Endothelial cell of umbilical vein (primary cell): ENCODE measurements at regions not wholly inside any gene's neighbourhood (a gene's known extent, or its start where the extent isn't known, plus 50 kb on each side); places are given as distances from the start of the nearest gene placed in this dataset.

Experiments used
- BruUV-seq: library from RNA; stranded (reverse); fragments of 400-500 nt; replicated peaks from 2 replicates; lab custom pipeline; 2021; lab: Mats Ljungman, UMichigan
- CTCF ChIA-PET: fragments of 300-600, 350-600 bp; sonication (Branson Sonifier 250); formaldehyde crosslinking; loops from one replicate; lab custom pipeline; 2021; ENCODE audit warnings: antibody characterized with exemption, inconsistent platforms; lab: Charles Lee
- POLR2A ChIA-PET: fragments of 300-600, 350-600 bp; sonication (Branson Sonifier 250); formaldehyde crosslinking; loops from one replicate; lab custom pipeline; 2021; ENCODE audit warnings: antibody characterized with exemption, inconsistent platforms; lab: Charles Lee
- DNase-seq: peaks from one replicate; pipeline ENCODE4 v3.0.0-alpha.2; 2011; ENCODE audit warnings: low read depth, low spot score
- FAIRE-seq: peaks from 2 replicates; lab custom pipeline; 2011; peaks lifted over from hg19 to GRCh38; lab: Jason Lieb, UNC
- H2AFZ ChIP-seq: 2 replicates; pipeline ENCODE4 v1.6.0; 2012; ENCODE audit warnings: low read depth, low read length, control low read depth, inconsistent platforms
- H3K27ac ChIP-seq: 2 replicates; pipeline ENCODE4 v1.5.1; 2011; ENCODE audit warnings: low read depth, mild to moderate bottlenecking, control low read depth, low read length, moderate library complexity; ENCODE audit not compliant: insufficient read depth
- H3K27me3 ChIP-seq, 2 experiments: 2 replicates each; pipeline versions ENCODE4 v1.6.0 to v1.6.1; 2011; ENCODE audit warnings: low read length in 2 of 2, mixed read lengths in 1 of 2; ENCODE audit not compliant: control insufficient read depth in 2 of 2, insufficient read depth in 2 of 2
- H3K36me3 ChIP-seq, 2 experiments: 2 replicates in 1 of 2; 3 replicates in 1 of 2; pipeline ENCODE4 v1.5.1; 2011; ENCODE audit warnings: low read length in 2 of 2, mild to moderate bottlenecking in 1 of 2, moderate library complexity in 1 of 2; ENCODE audit not compliant: control insufficient read depth in 2 of 2, insufficient read depth in 2 of 2; ENCODE audit errors: extremely low read depth in 1 of 2
- H3K4me1 ChIP-seq: 3 replicates; pipeline ENCODE4 v1.5.1; 2011; ENCODE audit warnings: mild to moderate bottlenecking, low read length; ENCODE audit not compliant: control insufficient read depth, insufficient read depth; ENCODE audit errors: extremely low read depth
- H3K4me2 ChIP-seq: 2 replicates; pipeline ENCODE4 v1.6.1; 2011; ENCODE audit warnings: low read length, control low read depth, mixed read lengths; ENCODE audit not compliant: insufficient read depth
- H3K4me3 ChIP-seq, 3 experiments: fragments of 200-600 bp in 1 of 3; sonication (generic), shearing (Covaris generic) in 1 of 3; replicated peaks in 1 of 3; 2 replicates each; pipeline ENCODE4 v1.5.1; 2011 to 2016; ENCODE audit warnings: control low read depth in 3 of 3, low read length in 3 of 3, mild to moderate bottlenecking in 2 of 3, inconsistent platforms in 1 of 3, low read depth in 1 of 3, moderate library complexity in 1 of 3; ENCODE audit not compliant: insufficient read depth in 1 of 3
- H3K79me2 ChIP-seq: 2 replicates; pipeline ENCODE4 v1.6.0; 2012; ENCODE audit warnings: low read length, inconsistent platforms; ENCODE audit not compliant: control insufficient read depth, insufficient read depth
- H3K9ac ChIP-seq: replicated peaks from 2 replicates; pipeline ENCODE3; 2011; ENCODE audit warnings: low read length, control low read depth; ENCODE audit not compliant: insufficient read depth; ENCODE audit errors: extremely low read depth
- H3K9me1 ChIP-seq: replicated peaks from 3 replicates; pipeline ENCODE4 v1.6.0; 2011; ENCODE audit warnings: mild to moderate bottlenecking, low read length; ENCODE audit not compliant: control insufficient read depth, insufficient read depth; ENCODE audit errors: extremely low read depth
- H3K9me3 ChIP-seq: replicated peaks from 2 replicates; pipeline ENCODE4 v1.5.1; 2012; ENCODE audit warnings: low read length, inconsistent platforms; ENCODE audit not compliant: control insufficient read depth, insufficient read depth
- H4K20me1 ChIP-seq: replicated peaks from 2 replicates; pipeline ENCODE3; 2011; ENCODE audit warnings: mild to moderate bottlenecking, low read length; ENCODE audit not compliant: control insufficient read depth, insufficient read depth; ENCODE audit errors: extremely low read depth
- CTCF ChIP-seq, 2 donors: IDR thresholded peaks; 1 replicate in 1 of 2; 2 replicates in 1 of 2; pipeline ENCODE4 v1.5.1; 2011; ENCODE audit warnings: low read length in 2 of 2, mild to moderate bottlenecking in 2 of 2, moderate library complexity in 2 of 2, control low read depth in 1 of 2, inconsistent platforms in 1 of 2, low read depth in 1 of 2; ENCODE audit not compliant: insufficient read depth in 1 of 2; ENCODE audit errors: extremely low read depth in 1 of 2
- EZH2 ChIP-seq: IDR thresholded peaks from 2 replicates; pipeline ENCODE4 v1.6.1; 2012; ENCODE audit warnings: borderline replicate concordance, low read depth, mild to moderate bottlenecking, moderate library complexity, low read length, inconsistent platforms; ENCODE audit not compliant: severe bottlenecking
- FOS ChIP-seq: IDR thresholded peaks from 2 replicates; pipeline ENCODE4 v1.6.1; 2011; ENCODE audit warnings: mild to moderate bottlenecking, low read length, moderate library complexity, borderline replicate concordance; ENCODE audit not compliant: insufficient read depth
- GATA2 ChIP-seq: IDR thresholded peaks from 2 replicates; pipeline ENCODE4 v1.7.0; 2011; ENCODE audit warnings: low read depth, mild to moderate bottlenecking, moderate library complexity, mixed read lengths, low read length; ENCODE audit not compliant: insufficient read length, insufficient read depth
- JUN ChIP-seq: IDR thresholded peaks from 2 replicates; pipeline ENCODE4 v1.6.1; 2011; ENCODE audit warnings: borderline replicate concordance, low read depth; ENCODE audit not compliant: insufficient read length, insufficient read depth
- MAX ChIP-seq: IDR thresholded peaks from 2 replicates; pipeline ENCODE4 v1.6.1; 2011; ENCODE audit not compliant: insufficient read depth, insufficient read length
- MYC ChIP-seq: IDR thresholded peaks from one replicate; pipeline ENCODE4 v1.6.1; 2011; ENCODE audit warnings: mild to moderate bottlenecking, low read depth, low read length
- POLR2A ChIP-seq: IDR thresholded peaks from 2 replicates; pipeline ENCODE4 v1.6.1; 2012; ENCODE audit warnings: low read depth, mild to moderate bottlenecking, control low read depth, low read length
- POLR2AphosphoS5 ChIP-seq: IDR thresholded peaks from 2 replicates; pipeline ENCODE4 v1.6.1; 2012; ENCODE audit warnings: low read depth, mild to moderate bottlenecking, control low read depth, low read length, moderate library complexity; ENCODE audit not compliant: insufficient read depth
- dilution Hi-C: fragments of 300-500 bp; cut with MboI; formaldehyde crosslinking; loops from one replicate; pipeline ENCODE4 v1.15.0; 2019; ENCODE audit warnings: low sequenced_read_pairs; ENCODE audit not compliant: extremely low pct_ligation_motif_present
- intact Hi-C: fragments of 100-400 bp; cut with micrococcal nuclease; formaldehyde crosslinking; loops from one replicate; pipeline ENCODE4 v1.10.0; 2022

- ChIA-PET CTCF (no interaction called here), POLR2A (no interaction called here)
- H3K4me2 ChIP-seq, result no peak overlapping the region
- H3K27me3 ChIP-seq, result no peaks in the 10 kb centered on the region
- H3K9me1 ChIP-seq, result no peaks in the 10 kb centered on the region
- H3K27ac ChIP-seq, result no peak overlapping the region
- H3K9me3 ChIP-seq, result no peaks in the 10 kb centered on the region
- intact Hi-C loops (no loop called here), dilution Hi-C loops (no loop called here)
- DNase-seq (no peak), FAIRE-seq (no peak)
- no peak overlapping the region for H3K9ac ChIP-seq
- no peaks in the 10 kb centered on the region for H4K20me1 ChIP-seq
- no TSS peak for BruUV-seq
- H3K4me3 ChIP-seq, result no peak overlapping the region
- H3K4me1 ChIP-seq, result no peaks in the 10 kb centered on the region
- no peaks in the 10 kb centered on the region for H3K79me2 ChIP-seq
- TF ChIP-seq EZH2 (no peak), MYC (no peak), FOS (no peak), POLR2A (no peak), JUN (no peak), GATA2 (no peak), POLR2AphosphoS5 (no peak)
- H2AFZ ChIP-seq, result no peak overlapping the region
- no peaks in the 10 kb centered on the region for H3K36me3 ChIP-seq
Measured at GRCh38 chr10:44176311-44176710, 208.6 kb downstream of the CXCL12 start.

GRCh38 chr10:44173608-44173894 is 211.3 kb downstream of the CXCL12 start:
- intact Hi-C loops (no loop called here), dilution Hi-C loops (no loop called here)
- POLR2A ChIA-PET, result no interaction called here
- H4K20me1 ChIP-seq, result no peaks in the 10 kb centered on the region
- no TSS peak for BruUV-seq
- H3K9ac ChIP-seq, result no peak overlapping the region
- H2AFZ ChIP-seq, result no peak overlapping the region
- no peak overlapping the region for H3K4me3 ChIP-seq
- no peak overlapping the region for H3K27ac ChIP-seq
- CTCF ChIA-PET, result no interaction called here
- no peak overlapping the region for H3K4me2 ChIP-seq
- no peaks in the 10 kb centered on the region for H3K9me3 ChIP-seq
- no peaks in the 10 kb centered on the region for H3K4me1 ChIP-seq
- no peak for TF ChIP-seq FOS
- TF ChIP-seq JUN, result no peak
- TF ChIP-seq MYC, result no peak
- no peak for TF ChIP-seq EZH2
- no peak for TF ChIP-seq GATA2
- TF ChIP-seq POLR2A, result no peak
- no peak for TF ChIP-seq POLR2AphosphoS5
- TF ChIP-seq CTCF (IDR thresholded peaks at IDR 0.05; ENCODE audit: extremely low read depth in 1 of 2, insufficient read depth in 1 of 2, low read depth in 1 of 2, low read length in 2 of 2), result no peak
- no peak for TF ChIP-seq MAX
- no peak for FAIRE-seq
- H3K9me1 ChIP-seq, result no peaks in the 10 kb centered on the region
- no peak for DNase-seq
- H3K79me2 ChIP-seq, result no peaks in the 10 kb centered on the region
- no peaks in the 10 kb centered on the region for H3K27me3 ChIP-seq
- H3K36me3 ChIP-seq, result no peaks in the 10 kb centered on the region
